ENCODE measurements at regions not wholly inside any gene's neighbourhood (a gene's known extent, or its start where the extent isn't known, plus 50 kb on each side); places are given as distances from the start of the nearest gene placed in this dataset.

DNA sequence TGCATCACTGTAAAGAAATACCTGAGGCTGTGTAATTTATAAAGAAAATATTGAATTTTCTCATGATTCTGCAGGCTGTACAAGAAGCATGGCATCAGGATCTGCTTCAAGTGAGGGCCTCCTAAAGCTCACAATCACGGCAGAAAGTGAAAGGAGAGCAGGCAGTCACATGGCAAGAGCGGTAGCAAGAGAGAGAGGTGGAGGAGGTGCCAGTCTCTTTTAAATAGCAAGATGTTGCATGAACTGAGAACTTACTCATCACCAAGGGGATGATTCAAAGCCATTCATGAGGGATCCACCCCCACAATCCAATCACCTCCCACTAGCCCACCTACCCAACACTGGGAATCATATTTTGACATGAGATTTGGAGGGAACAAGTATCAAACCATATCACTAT lies 184.5 kb upstream of the PAPPA start:
- H3K4me3 ChIP-seq (ENCODE audit: low read depth in 1 of 3, low read length in 3 of 3), result no peak overlapping the region
- H3K9me3 ChIP-seq (ENCODE audit: control insufficient read depth in 4 of 4, low read length in 3 of 4), result no peaks in the 10 kb centered on the region
- H3K9ac ChIP-seq (ENCODE audit: low read depth in 1 of 2, low read length in 2 of 2), result no peak overlapping the region
- no peak for DNase-seq (ENCODE audit: low spot score)
- no peaks in the 10 kb centered on the region for H3K27me3 ChIP-seq (ENCODE audit: control insufficient read depth in 4 of 4, insufficient read depth in 4 of 4, low read length in 3 of 4)
- no peaks in the 10 kb centered on the region for H3K36me3 ChIP-seq (ENCODE audit: control insufficient read depth in 4 of 4, insufficient read depth in 3 of 4, low read depth in 1 of 4, low read length in 3 of 4)
- WGBS, result 74% methylated on average over 2 of the region's 2 CpGs
- peaks cover 0 to 4% (median 0%) of the 10 kb centered on the region in 4 donors for H3K4me1 ChIP-seq (ENCODE audit: control insufficient read depth in 4 of 4, insufficient read depth in 4 of 4, low read length in 3 of 4)
- no peak overlapping the region for H3K27ac ChIP-seq (ENCODE audit: low read depth in 1 of 2, low read length in 2 of 2)
- no peak for TF ChIP-seq NR2F2 (IDR thresholded peaks at IDR 0.05)
- no peak for TF ChIP-seq CTCF (IDR thresholded peaks at IDR 0.05; ENCODE audit: low read depth, low read length, missing input control)
- no peak for TF ChIP-seq FOXA1 (IDR thresholded peaks at IDR 0.05)
- no peak for TF ChIP-seq HNF4G (IDR thresholded peaks at IDR 0.05)
- TF ChIP-seq, protein P1, sequence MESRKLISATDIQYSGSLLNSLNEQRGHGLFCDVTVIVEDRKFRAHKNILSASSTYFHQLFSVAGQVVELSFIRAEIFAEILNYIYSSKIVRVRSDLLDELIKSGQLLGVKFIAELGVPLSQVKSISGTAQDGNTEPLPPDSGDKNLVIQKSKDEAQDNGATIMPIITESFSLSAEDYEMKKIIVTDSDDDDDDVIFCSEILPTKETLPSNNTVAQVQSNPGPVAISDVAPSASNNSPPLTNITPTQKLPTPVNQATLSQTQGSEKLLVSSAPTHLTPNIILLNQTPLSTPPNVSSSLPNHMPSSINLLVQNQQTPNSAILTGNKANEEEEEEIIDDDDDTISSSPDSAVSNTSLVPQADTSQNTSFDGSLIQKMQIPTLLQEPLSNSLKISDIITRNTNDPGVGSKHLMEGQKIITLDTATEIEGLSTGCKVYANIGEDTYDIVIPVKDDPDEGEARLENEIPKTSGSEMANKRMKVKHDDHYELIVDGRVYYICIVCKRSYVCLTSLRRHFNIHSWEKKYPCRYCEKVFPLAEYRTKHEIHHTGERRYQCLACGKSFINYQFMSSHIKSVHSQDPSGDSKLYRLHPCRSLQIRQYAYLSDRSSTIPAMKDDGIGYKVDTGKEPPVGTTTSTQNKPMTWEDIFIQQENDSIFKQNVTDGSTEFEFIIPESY (IDR thresholded peaks at IDR 0.05), result no peak
- TF ChIP-seq HNF4A (conservative IDR thresholded peaks at IDR 0.05), result no peak
- TF ChIP-seq REST (IDR thresholded peaks at IDR 0.05), result no peak
- TF ChIP-seq FOXA2 (IDR thresholded peaks at IDR 0.05), result no peak
- TF ChIP-seq ATF3 (IDR thresholded peaks at IDR 0.05), result no peak
- no peak for TF ChIP-seq RXRA (IDR thresholded peaks at IDR 0.05)
- no peak for TF ChIP-seq JUND (IDR thresholded peaks at IDR 0.05)
- no peak for TF ChIP-seq SP1 (IDR thresholded peaks at IDR 0.05)
- TF ChIP-seq TAF1 (conservative IDR thresholded peaks at IDR 0.05), result no peak
- no peak for TF ChIP-seq MAX (IDR thresholded peaks at IDR 0.05)
- no peak for TF ChIP-seq EGR1 (IDR thresholded peaks at IDR 0.05; ENCODE audit: low read depth in 2 of 2)
- TF ChIP-seq GABPA (IDR thresholded peaks at IDR 0.05 in 1 of 2, conservative IDR thresholded peaks at IDR 0.05 in 1 of 2), result no peak
- TF ChIP-seq RAD21 (IDR thresholded peaks at IDR 0.05), result no peak
- no peak for TF ChIP-seq YY1 (IDR thresholded peaks at IDR 0.05)

Measured in liver (tissue), 8 donors.